OCI-LY1 (cell line): ENCODE measurements at regions not wholly inside any gene's neighbourhood (a gene's known extent, or its start where the extent isn't known, plus 50 kb on each side); places are given as distances from the start of the nearest gene placed in this dataset.

ENCODE experiments used
- H2AFZ ChIP-seq: fragments of 200-600 bp; sonication (generic), shearing (Covaris generic); 2 replicates; pipeline ENCODE4 v1.6.0; 2014; ENCODE audit warnings: antibody characterized with exemption, mild to moderate bottlenecking, low read length
- H3F3A ChIP-seq: fragments of 200-600 bp; sonication (generic), shearing (Covaris generic); 2 replicates; pipeline ENCODE4 v1.6.0; 2014; ENCODE audit warnings: mild to moderate bottlenecking, antibody characterized with exemption, low read length, moderate library complexity; ENCODE audit not compliant: insufficient read depth
- H3K27ac ChIP-seq: fragments of 200-600 bp; sonication (generic); 2 replicates; pipeline ENCODE4 v1.5.1; 2014; ENCODE audit warnings: low read length, mixed run types, mild to moderate bottlenecking, low read depth; ENCODE audit not compliant: poor library complexity, severe bottlenecking
- H3K27me3 ChIP-seq: fragments of 200-600 bp; sonication (generic); 2 replicates; pipeline ENCODE4 v1.6.0; 2014; ENCODE audit warnings: antibody characterized with exemption, mild to moderate bottlenecking, low read length, moderate library complexity; ENCODE audit not compliant: insufficient read depth
- H3K36me3 ChIP-seq: fragments of 200-600 bp; sonication (generic); 2 replicates; pipeline ENCODE4 v1.6.1; 2014; ENCODE audit warnings: mild to moderate bottlenecking, antibody characterized with exemption, low read length, moderate library complexity, mixed read lengths; ENCODE audit not compliant: insufficient read depth
- H3K4me1 ChIP-seq: fragments of 200-600 bp; sonication (generic); 2 replicates; pipeline ENCODE4 v1.5.1; 2014; ENCODE audit warnings: mild to moderate bottlenecking, low read length, moderate library complexity; ENCODE audit not compliant: insufficient read depth, severe bottlenecking
- H3K4me2 ChIP-seq: fragments of 200-600 bp; sonication (generic), shearing (Covaris generic); 2 replicates; pipeline ENCODE4 v1.6.1; 2014; ENCODE audit warnings: low read length
- H3K4me3 ChIP-seq: fragments of 200-600 bp; sonication (generic); 2 replicates; pipeline ENCODE4 v1.5.1; 2014; ENCODE audit warnings: low read length, low read depth, mild to moderate bottlenecking, mixed read lengths; ENCODE audit not compliant: poor library complexity, severe bottlenecking
- H3K79me2 ChIP-seq: fragments of 200-600 bp; shearing (Covaris generic); 2 replicates; pipeline ENCODE4 v1.6.1; 2016; ENCODE audit warnings: mixed run types, low read length, mixed read lengths; ENCODE audit not compliant: insufficient read depth
- H3K9ac ChIP-seq: fragments of 200-600 bp; sonication (generic), shearing (Covaris generic); 2 replicates; pipeline ENCODE4 v1.6.1; 2014; ENCODE audit warnings: mild to moderate bottlenecking, low read length, mixed read lengths
- H3K9me2 ChIP-seq: fragments of 200-600 bp; sonication (generic), shearing (Covaris generic); 2 replicates; pipeline ENCODE4 v1.6.1; 2014; ENCODE audit warnings: low read depth, mild to moderate bottlenecking, low read length, mixed read lengths
- H3K9me3 ChIP-seq: fragments of 200-600 bp; shearing (Covaris generic); 2 replicates; pipeline ENCODE4 v1.6.1; 2014; ENCODE audit warnings: low read length, mixed read lengths
- H4K20me1 ChIP-seq: fragments of 200-600 bp; sonication (generic), shearing (Covaris generic); 2 replicates; pipeline ENCODE4 v1.6.0; 2016; ENCODE audit warnings: mild to moderate bottlenecking, low read length; ENCODE audit not compliant: insufficient read depth
- EZH2 ChIP-seq: fragments of 200-600 bp; sonication (generic), shearing (Covaris generic); IDR thresholded peaks from 2 replicates; pipeline ENCODE4 v1.8.0; 2017; ENCODE audit warnings: borderline replicate concordance, mixed run types, mild to moderate bottlenecking, antibody characterized with exemption, low read length, moderate library complexity, mixed read lengths
- TF ChIP-seq, protein P1 (sequence below): fragments of 200-600 bp; sonication (generic), shearing (Covaris generic); IDR thresholded peaks from 2 replicates; pipeline ENCODE4 v1.5.1; 2017; ENCODE audit warnings: mild to moderate bottlenecking, antibody characterized with exemption, low read length, moderate library complexity, mixed read lengths

DNA sequence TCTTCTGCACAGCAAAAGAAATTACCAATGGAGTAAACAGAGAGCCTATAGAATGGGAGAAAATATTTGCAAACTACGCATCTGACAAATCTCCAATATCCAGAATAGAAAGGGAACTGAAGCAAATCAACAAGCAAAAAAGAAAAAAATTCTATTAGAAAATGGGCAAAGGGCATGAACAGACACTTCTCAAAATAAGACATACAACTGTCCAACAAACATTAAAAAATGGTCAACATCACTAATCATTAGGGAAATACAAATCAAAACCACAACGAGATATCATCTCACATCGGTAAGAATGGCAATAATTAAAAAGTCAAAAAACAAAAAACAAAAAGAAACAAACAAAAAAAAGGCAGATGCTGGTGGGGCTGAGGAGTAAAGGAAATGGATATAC is 356.4 kb downstream of the ADCYAP1 start:
- Histone ChIP-seq H3K36me3 (no peaks in the 10 kb centered on the region), H4K20me1 (no peaks in the 10 kb centered on the region), H3K79me2 (no peaks in the 10 kb centered on the region), H3K4me3 (no peak overlapping the region), H3K9ac (no peak overlapping the region), H3K4me2 (no peak overlapping the region), H3K27me3 (no peaks in the 10 kb centered on the region), H3F3A (no peaks in the 10 kb centered on the region), H3K9me3 (no peaks in the 10 kb centered on the region), H3K9me2 (no peaks in the 10 kb centered on the region), H2AFZ (no peak overlapping the region), H3K4me1 (no peaks in the 10 kb centered on the region), H3K27ac (no peak overlapping the region)
- no peak for TF ChIP-seq EZH2
- TF ChIP-seq, protein P1, sequence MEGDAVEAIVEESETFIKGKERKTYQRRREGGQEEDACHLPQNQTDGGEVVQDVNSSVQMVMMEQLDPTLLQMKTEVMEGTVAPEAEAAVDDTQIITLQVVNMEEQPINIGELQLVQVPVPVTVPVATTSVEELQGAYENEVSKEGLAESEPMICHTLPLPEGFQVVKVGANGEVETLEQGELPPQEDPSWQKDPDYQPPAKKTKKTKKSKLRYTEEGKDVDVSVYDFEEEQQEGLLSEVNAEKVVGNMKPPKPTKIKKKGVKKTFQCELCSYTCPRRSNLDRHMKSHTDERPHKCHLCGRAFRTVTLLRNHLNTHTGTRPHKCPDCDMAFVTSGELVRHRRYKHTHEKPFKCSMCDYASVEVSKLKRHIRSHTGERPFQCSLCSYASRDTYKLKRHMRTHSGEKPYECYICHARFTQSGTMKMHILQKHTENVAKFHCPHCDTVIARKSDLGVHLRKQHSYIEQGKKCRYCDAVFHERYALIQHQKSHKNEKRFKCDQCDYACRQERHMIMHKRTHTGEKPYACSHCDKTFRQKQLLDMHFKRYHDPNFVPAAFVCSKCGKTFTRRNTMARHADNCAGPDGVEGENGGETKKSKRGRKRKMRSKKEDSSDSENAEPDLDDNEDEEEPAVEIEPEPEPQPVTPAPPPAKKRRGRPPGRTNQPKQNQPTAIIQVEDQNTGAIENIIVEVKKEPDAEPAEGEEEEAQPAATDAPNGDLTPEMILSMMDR, result no peak

DNA sequence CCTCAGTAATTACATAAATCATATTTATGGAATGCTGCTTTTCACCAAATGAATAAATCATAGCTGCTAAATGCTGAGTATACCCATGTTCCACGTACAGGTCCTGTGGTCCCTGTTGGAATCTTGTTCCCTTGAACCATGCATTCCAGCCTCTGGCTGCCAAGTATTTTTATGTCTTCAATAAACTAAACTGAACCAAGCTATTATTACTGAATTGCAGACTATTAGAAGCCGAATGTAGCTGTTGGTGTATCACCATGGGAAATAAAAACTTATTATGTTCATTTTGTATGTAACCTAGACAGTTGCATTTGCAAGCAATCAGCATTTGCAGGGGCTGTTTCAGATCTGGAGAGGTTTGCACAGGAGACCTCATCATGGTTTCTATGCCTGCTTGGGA is 362.4 kb downstream of the ADCYAP1 start:
- H3K36me3 ChIP-seq, result no peaks in the 10 kb centered on the region
- no peak overlapping the region for H3K4me3 ChIP-seq
- H3K27ac ChIP-seq, result no peak overlapping the region
- H3K4me1 ChIP-seq, result no peaks in the 10 kb centered on the region
- H3K9me2 ChIP-seq, result no peaks in the 10 kb centered on the region
- H3K9ac ChIP-seq, result no peak overlapping the region
- H3K4me2 ChIP-seq, result no peak overlapping the region
- H3K9me3 ChIP-seq, result no peaks in the 10 kb centered on the region
- H3F3A ChIP-seq, result no peaks in the 10 kb centered on the region
- H3K27me3 ChIP-seq, result no peaks in the 10 kb centered on the region
- no peak overlapping the region for H2AFZ ChIP-seq
- no peak for TF ChIP-seq EZH2
- TF ChIP-seq, protein P1, result no peak
- no peaks in the 10 kb centered on the region for H3K79me2 ChIP-seq
- no peaks in the 10 kb centered on the region for H4K20me1 ChIP-seq

DNA sequence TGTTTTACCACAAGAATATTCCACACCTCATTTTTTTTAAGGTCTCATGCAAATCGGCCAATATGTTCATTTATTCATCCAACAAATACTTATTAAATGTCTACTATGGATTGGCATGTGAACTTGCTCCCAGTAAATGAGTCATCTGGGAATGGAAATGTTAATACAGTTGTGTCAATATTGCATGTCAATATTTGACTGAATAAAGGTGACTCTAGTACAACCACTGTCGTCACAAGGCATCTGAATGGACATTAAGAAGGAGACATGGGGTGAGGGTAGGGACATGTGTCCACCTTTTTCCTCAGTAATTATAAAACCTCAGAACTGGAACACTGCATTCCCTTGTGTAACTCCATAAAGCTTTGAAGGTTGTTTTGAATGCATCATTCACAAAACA is 365.4 kb downstream of the ADCYAP1 start:
- TF ChIP-seq, protein P1, result no peak
- TF ChIP-seq EZH2, result no peak
- H3K9me3 ChIP-seq, result no peaks in the 10 kb centered on the region

More for the DNA sequence above, 365.4 kb downstream of the ADCYAP1 start:
- no peaks in the 10 kb centered on the region for H3K36me3 ChIP-seq
- no peak overlapping the region for H3K4me2 ChIP-seq
- H3K4me1 ChIP-seq, result no peaks in the 10 kb centered on the region
- no peaks in the 10 kb centered on the region for H3K79me2 ChIP-seq
- H4K20me1 ChIP-seq, result no peaks in the 10 kb centered on the region
- no peak overlapping the region for H3K9ac ChIP-seq
- no peak overlapping the region for H3K27ac ChIP-seq
- no peaks in the 10 kb centered on the region for H3F3A ChIP-seq
- no peak overlapping the region for H3K4me3 ChIP-seq
- no peak overlapping the region for H2AFZ ChIP-seq
- H3K27me3 ChIP-seq, result no peaks in the 10 kb centered on the region
- no peaks in the 10 kb centered on the region for H3K9me2 ChIP-seq
